ENCODE measurements at regions not wholly inside any gene's neighbourhood (a gene's known extent, or its start where the extent isn't known, plus 50 kb on each side); places are given as distances from the start of the nearest gene placed in this dataset.
"Not testable (repeated sequence)": the region's sequence is repeated elsewhere in the genome, so short reads cannot be mapped to it uniquely, and the experiment has no call there.

DNA sequence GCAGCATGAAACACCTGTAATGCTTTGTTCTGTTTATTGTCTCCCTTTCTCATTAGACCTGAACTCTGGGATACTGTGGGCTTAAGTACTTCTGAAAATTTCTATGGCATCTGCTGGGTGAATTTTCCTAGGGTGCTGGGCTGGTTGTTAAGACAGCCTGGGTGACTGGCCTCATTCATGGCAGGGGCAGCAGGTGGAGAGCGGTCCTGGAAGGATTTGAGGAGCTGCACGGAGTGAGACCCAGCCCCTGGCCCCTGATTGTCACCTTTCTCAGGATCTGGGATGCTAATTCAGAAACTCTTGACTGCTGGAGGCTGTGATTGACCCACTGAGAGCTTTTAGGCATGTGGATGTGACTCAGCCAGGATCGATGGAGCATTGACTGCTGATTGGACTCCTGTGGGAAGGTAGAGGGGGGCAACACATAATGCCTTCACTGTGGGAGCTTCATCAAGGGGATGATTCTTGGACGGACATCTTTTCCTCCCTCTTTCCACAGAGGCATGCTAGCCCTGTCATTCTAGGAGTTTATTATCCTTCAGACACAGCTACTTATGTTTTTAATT, 252.0 kb downstream of the GOLGA6L6 start:
- not testable (repeated sequence) for DNase-seq (ENCODE audit: low read depth)

- not testable (repeated sequence) for DNase-seq (ENCODE audit: low read depth)
Measured at GRCh38 chr15:20288800-20289537, 252.6 kb downstream of the GOLGA6L6 start.

- DNase-seq (ENCODE audit: low read depth): not testable (repeated sequence)
Measured at GRCh38 chr15:20286559-20286958, 255.0 kb downstream of the GOLGA6L6 start.

- DNase-seq (ENCODE audit: low read depth): not testable (repeated sequence)
Measured at GRCh38 chr15:20285696-20286300, 255.8 kb downstream of the GOLGA6L6 start.

- not testable (repeated sequence) for DNase-seq (ENCODE audit: low read depth)
Measured at GRCh38 chr15:20284891-20285535, 256.6 kb downstream of the GOLGA6L6 start.

GRCh38 chr15:20283651-20284050, 257.9 kb downstream of the GOLGA6L6 start:
- DNase-seq (ENCODE audit: low read depth): not testable (repeated sequence)

GRCh38 chr15:20282491-20282943, 259.1 kb downstream of the GOLGA6L6 start:
- DNase-seq (ENCODE audit: low read depth): not testable (repeated sequence)

- DNase-seq (ENCODE audit: low read depth): not testable (repeated sequence)
Measured at GRCh38 chr15:20281567-20282275, 259.9 kb downstream of the GOLGA6L6 start.

DNA sequence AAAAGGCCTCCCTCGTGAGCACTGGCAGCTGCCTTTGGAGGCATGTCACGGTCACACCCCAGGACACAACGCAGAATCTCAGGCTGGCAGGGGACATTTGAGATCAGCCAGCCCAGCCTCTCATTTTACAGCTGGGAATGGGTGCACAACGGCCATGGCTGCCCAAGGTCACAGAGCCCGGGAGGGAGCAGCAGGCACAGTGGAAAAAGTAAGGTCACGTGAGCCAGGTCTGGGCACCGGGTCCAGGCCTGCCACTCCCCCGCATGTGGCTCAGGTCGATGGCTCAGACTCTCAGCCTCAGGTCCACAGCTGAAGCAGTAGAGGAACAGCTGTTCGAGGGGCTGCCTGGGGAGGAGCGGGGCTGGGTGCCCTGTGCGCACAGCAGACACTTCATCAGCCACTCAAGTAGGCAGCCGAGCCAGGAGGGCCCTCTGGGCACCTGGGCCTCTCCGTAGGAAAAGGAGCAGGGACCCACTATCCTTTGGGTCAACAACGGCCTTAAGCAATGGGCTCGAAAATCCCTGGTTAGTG, 260.6 kb downstream of the GOLGA6L6 start:
- no peak for DNase-seq (ENCODE audit: low read depth)

DNA sequence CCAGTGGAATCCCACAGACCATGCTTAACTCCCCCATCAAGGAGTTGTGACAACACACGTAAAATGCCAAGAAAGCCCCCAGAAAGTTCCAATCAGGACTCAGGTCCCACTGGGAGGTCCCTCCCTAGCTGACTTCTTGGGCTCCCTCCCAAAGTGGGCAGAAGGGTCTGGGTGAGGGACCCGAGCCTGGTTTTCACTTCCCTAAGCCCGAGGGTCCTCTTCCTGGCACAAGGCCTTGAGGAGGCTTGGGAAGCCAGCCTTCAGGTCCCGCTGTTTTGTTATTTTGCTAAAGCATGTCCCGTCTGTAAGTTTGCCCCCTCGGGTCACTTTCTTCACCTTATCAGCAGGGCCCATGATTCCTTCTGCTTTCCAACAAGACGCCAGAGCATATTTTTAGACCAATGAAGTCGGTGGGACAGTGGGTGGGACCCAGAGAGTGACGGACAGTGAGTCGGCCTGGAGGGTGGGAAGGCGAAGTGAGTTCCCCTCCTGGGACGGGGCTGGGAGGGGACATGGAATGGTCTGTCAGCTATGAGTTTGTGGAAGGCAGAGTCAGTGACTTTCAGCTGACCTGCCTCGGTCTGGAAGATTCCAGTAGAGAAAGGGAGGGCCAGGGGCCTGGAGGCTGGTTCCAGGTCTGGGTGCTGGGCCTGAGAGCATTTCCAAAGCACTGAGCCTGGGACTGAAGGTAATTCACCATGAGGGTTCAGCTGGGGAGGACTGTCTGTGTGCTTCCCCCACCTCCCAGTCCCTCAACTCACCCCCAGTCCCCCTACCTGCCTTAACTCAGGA, 261.3 kb downstream of the GOLGA6L6 start:
- not testable (repeated sequence) for DNase-seq (ENCODE audit: low read depth)

DNA sequence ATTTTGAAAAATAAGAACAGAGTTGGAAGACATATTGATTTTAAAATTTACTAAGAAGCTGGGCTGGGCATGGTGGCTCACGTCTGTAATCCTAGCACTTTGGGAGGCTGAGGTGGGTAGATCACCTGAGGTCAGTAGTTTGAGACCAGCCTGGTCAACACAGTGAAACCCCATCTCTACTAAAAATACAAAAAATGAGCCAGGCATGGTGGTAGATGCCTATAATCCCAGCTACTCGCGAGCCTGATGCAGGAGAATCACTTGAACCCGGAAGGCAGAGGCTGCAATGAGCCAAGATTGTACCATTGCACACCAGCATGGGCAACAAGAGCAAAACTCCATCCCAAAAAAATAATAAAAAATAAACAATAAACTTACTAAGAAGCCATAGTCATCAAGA, 262.5 kb downstream of the GOLGA6L6 start:
- DNase-seq (ENCODE audit: low read depth): not testable (repeated sequence)

GRCh38 chr15:20278376-20278775, 263.2 kb downstream of the GOLGA6L6 start:
- DNase-seq (ENCODE audit: low read depth): not testable (repeated sequence)

- not testable (repeated sequence) for DNase-seq (ENCODE audit: low read depth)
Measured at GRCh38 chr15:20277451-20277850, 264.1 kb downstream of the GOLGA6L6 start.

DNA sequence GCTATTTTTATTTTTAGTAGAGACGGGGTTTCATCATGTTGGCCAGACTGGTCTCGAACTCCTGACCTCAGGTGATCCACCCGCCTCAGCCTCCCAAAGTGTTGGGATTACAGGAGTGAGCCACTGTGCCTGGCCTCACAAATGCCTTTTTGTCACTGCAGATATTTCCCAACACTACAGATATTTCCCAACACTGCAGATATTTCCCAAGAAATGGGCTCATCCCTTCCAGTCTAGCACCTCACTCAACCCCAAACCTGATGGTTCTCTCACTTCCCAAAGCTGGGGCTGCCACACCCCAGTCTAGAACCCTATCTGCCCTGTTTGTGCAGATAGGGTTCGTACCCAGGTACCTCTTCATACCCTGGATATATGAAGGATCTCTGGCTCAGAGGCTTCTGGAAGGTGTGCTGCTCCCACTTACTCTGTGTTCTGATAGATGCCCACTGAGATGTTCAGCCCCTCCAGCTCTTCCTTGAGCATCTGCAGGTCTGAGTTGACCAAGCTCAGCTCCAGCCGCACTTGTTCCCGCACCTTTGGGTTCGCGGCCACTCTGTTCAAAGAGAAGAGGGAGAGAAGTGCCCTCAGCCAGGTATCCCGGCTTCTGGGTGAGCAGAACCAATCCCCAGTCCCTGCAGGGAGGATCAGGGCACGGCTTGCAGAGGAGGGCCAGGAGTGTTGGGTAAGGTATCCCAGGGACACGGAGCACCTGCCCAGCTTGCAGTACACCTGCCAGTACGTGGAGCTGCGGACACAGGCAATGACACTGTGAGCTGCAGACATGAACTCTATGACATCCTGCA, 265.1 kb downstream of the GOLGA6L6 start:
- DNase-seq (ENCODE audit: low read depth): not testable (repeated sequence)

DNA sequence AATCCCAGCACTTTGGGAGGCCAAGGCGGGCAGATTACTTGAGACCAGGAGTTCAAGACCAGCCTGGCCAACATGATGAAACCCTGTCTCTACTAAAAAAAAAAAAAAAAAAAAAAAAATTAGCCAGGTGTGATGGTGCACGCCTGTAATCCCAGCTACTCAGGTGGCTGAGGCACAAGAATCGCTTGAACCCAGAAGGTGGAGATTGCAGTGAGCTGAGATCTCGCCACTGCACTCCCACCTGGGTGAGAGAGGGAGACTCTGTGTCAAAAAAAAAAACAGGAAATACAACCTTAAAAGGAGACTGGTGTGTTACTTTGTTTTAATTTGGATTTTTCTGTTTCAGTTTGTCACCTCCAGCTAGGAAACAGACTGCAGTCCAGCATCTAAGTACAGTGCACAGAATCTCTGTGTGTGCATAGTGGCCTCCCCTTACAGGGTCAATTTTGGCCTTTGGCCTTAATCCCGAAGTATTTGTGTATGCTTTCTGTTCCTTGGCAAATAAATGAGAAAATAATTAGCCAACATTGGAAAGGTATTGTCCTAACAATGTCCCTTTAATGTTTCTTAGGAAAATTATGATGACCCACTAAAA, 266.1 kb downstream of the GOLGA6L6 start:
- DNase-seq (ENCODE audit: low read depth): not testable (repeated sequence)

GRCh38 chr15:20272422-20273184, 269.0 kb downstream of the GOLGA6L6 start:
- no peak for DNase-seq (ENCODE audit: low read depth)

DNA sequence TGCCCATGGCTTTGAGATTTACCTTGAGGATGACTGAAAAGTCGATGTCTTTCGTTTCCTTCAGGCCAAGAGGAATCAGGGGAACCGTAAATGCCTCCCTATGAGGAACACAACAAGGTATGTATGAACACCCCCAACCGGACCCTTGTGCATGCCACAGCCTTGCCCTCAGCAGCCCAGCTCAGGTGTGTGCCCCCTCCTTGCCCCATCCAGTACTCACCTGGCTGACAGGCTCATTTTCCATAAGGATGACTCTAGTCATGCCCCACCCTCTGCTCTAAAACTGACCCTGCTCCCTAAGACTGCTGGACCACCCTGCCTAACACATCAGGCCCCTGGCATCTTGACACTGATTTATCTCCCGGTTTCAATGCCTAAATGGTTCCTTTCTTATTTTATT, 270.0 kb downstream of the GOLGA6L6 start:
- no peak for DNase-seq (ENCODE audit: low read depth)

DNA sequence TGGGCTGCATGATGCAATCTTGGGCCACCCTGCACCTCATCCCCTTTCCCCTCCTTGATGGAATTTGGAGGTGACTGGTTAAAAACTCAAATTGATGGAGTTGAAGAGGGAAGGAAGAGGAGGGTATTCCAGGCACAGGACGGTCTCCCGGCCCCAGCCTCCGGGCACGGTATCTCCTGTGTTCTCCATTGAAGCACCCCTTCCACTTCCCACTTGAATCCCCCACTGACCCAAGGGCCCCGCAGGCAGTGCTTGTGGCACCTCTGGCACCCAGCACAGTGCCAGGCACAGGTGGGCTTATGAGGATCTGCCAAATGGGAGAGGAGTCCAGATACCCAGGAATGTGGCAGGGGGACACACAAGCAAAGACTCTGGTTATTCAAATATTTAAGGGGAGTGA, 271.6 kb downstream of the GOLGA6L6 start:
- not testable (repeated sequence) for DNase-seq (ENCODE audit: low read depth)

GRCh38 chr15:20267996-20268395, 273.6 kb downstream of the GOLGA6L6 start:
- DNase-seq (ENCODE audit: low read depth): not testable (repeated sequence)

Data from activated T-helper 1 cell treated with Interleukin-2 at 50 U/mL for 16 hours (primary cell).